Epithelial cell of proximal tubule (primary cell): ENCODE measurements at regions not wholly inside any gene's neighbourhood (a gene's known extent, or its start where the extent isn't known, plus 50 kb on each side); places are given as distances from the start of the nearest gene placed in this dataset.

Source experiments
- DNase-seq: peaks from one replicate; pipeline ENCODE4 v3.0.0-alpha.2; 2011; ENCODE audit warnings: low read depth
- H3K4me3 ChIP-seq: 2 replicates; pipeline ENCODE4 v1.5.1; 2011; ENCODE audit warnings: low read depth, mild to moderate bottlenecking, low read length
- CTCF ChIP-seq: conservative IDR thresholded peaks from 2 replicates; pipeline ENCODE4 v1.5.1; 2012; ENCODE audit warnings: low read depth, mild to moderate bottlenecking, low read length

GRCh38 chr6:114989279-114989964 lies 646.6 kb upstream of the HS3ST5 start:
- no peak overlapping the region for H3K4me3 ChIP-seq
- no peak for DNase-seq
- TF ChIP-seq CTCF = no peak

- TF ChIP-seq CTCF = no peak
- no peak for DNase-seq
- H3K4me3 ChIP-seq = no peak overlapping the region
Observed at GRCh38 chr6:114987281-114987680, 644.5 kb upstream of the HS3ST5 start.

- no peak for DNase-seq
- no peak overlapping the region for H3K4me3 ChIP-seq
- no peak for TF ChIP-seq CTCF
Observed at GRCh38 chr6:114955363-114955762, 612.5 kb upstream of the HS3ST5 start.

GRCh38 chr6:114952229-114952628 lies 609.4 kb upstream of the HS3ST5 start:
- H3K4me3 ChIP-seq = no peak overlapping the region
- DNase-seq = no peak
- no peak for TF ChIP-seq CTCF

GRCh38 chr6:114945392-114945791 lies 602.6 kb upstream of the HS3ST5 start:
- no peak for DNase-seq
- H3K4me3 ChIP-seq = no peak overlapping the region
- TF ChIP-seq CTCF = no peak

GRCh38 chr6:114941078-114941477 lies 598.3 kb upstream of the HS3ST5 start:
- TF ChIP-seq CTCF = no peak
- DNase-seq = no peak

GRCh38 chr6:114940181-114940580 lies 597.4 kb upstream of the HS3ST5 start:
- H3K4me3 ChIP-seq = no peak overlapping the region
- TF ChIP-seq CTCF = no peak
- no peak for DNase-seq

More at GRCh38 chr6:114941078-114941477, 598.3 kb upstream of the HS3ST5 start:
- no peak overlapping the region for H3K4me3 ChIP-seq
